ENCODE measurements at regions not wholly inside any gene's neighbourhood (a gene's known extent, or its start where the extent isn't known, plus 50 kb on each side); places are given as distances from the start of the nearest gene placed in this dataset.

DNA sequence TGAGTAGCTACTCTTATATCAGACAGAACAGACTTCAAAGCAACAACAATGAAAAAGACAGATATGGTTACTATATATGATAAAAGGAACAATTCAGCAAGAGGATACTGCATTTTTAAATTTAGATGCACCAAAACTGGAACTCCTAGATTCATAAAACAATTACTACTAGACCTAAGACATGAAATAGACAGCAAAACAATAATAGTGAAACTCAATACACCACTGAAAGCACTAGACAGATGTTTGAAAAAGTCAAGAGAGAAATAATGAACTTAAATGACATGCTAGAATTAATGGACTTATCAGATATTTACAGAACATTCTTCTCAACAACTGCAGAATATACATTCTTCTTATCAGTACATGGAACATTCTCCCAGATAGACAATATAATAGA is 99.5 kb upstream of the ITM2A start:
- FAIRE-seq: no peak
- no peak for DNase-seq (ENCODE audit: low read depth, low spot score)
- Histone ChIP-seq H3K79me2 (ENCODE audit: control insufficient read depth, insufficient read depth, low read length) (no peaks in the 10 kb centered on the region), H3K9ac (replicated peaks; ENCODE audit: extremely low read depth, insufficient read depth, low read length) (no peak overlapping the region), H2AFZ (ENCODE audit: low read depth, low read length) (no peak overlapping the region), H3K9me1 (replicated peaks; ENCODE audit: control insufficient read depth, extremely low read depth, insufficient read depth, low read length) (no peaks in the 10 kb centered on the region), H3K4me1 (ENCODE audit: control insufficient read depth, extremely low read depth, insufficient read depth, low read length) (no peaks in the 10 kb centered on the region), H3K4me2 (ENCODE audit: insufficient read depth, low read length) (no peak overlapping the region), H3K9me3 (replicated peaks; ENCODE audit: control insufficient read depth, insufficient read depth, low read length) (no peaks in the 10 kb centered on the region), H4K20me1 (replicated peaks; ENCODE audit: control insufficient read depth, extremely low read depth, insufficient read depth, low read length) (no peaks in the 10 kb centered on the region), H3K27ac (ENCODE audit: insufficient read depth, low read depth, low read length) (no peak overlapping the region), H3K36me3 (ENCODE audit: control insufficient read depth in 2 of 2, extremely low read depth in 1 of 2, insufficient read depth in 2 of 2, low read length in 2 of 2) (no peaks in the 10 kb centered on the region), H3K27me3 (ENCODE audit: control insufficient read depth in 2 of 2, insufficient read depth in 2 of 2, low read length in 2 of 2) (no peaks in the 10 kb centered on the region), H3K4me3 (replicated peaks in 1 of 3; ENCODE audit: insufficient read depth in 1 of 3, low read depth in 1 of 3, low read length in 3 of 3) (no peak overlapping the region)
- dilution Hi-C loops (cut with MboI; ENCODE audit: extremely low pct_ligation_motif_present, low sequenced_read_pairs): no loop called here
- intact Hi-C loops (cut with micrococcal nuclease): no loop called here
- ChIA-PET CTCF (no interaction called here), POLR2A (no interaction called here)
- TF ChIP-seq JUN (IDR thresholded peaks at IDR 0.05; ENCODE audit: borderline replicate concordance, insufficient read depth, insufficient read length, low read depth) (no peak), GATA2 (IDR thresholded peaks at IDR 0.05; ENCODE audit: insufficient read depth, insufficient read length, low read depth, low read length) (no peak), CTCF (IDR thresholded peaks at IDR 0.05; ENCODE audit: extremely low read depth in 1 of 2, insufficient read depth in 1 of 2, low read depth in 1 of 2, low read length in 2 of 2) (no peak), MYC (IDR thresholded peaks at IDR 0.05; ENCODE audit: low read depth, low read length) (no peak), POLR2AphosphoS5 (IDR thresholded peaks at IDR 0.05; ENCODE audit: insufficient read depth, low read depth, low read length) (no peak), FOS (IDR thresholded peaks at IDR 0.05; ENCODE audit: borderline replicate concordance, insufficient read depth, low read length) (no peak)
- no TSS peak for BruUV-seq (replicated peaks)

DNA sequence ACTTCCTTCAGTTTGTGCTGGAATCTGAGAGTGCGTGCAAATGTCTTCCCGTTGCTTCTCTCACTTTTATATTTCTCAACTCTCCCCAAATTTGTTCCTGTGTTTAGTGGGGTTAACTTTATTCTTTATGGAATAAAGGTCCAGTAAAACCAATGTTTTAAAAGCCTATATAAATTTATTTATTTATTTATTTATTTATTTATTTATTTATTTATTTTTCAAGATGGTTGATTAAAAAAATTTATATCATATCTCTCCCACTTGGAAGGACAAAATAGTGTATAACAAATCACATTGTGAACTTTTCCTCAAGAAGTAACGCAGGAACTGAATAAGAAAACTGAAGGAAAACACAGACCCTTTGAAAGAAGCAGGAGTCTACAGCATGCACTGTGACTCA is 95.3 kb upstream of the ITM2A start:
- POLR2A ChIA-PET: no interaction called here
- no peak for FAIRE-seq

More for the DNA sequence above, 95.3 kb upstream of the ITM2A start:
- no peak overlapping the region for H2AFZ ChIP-seq (ENCODE audit: low read depth, low read length)
- TF ChIP-seq FOS (IDR thresholded peaks at IDR 0.05; ENCODE audit: borderline replicate concordance, insufficient read depth, low read length): no peak
- no peak for TF ChIP-seq GATA2 (IDR thresholded peaks at IDR 0.05; ENCODE audit: insufficient read depth, insufficient read length, low read depth, low read length)
- TF ChIP-seq MAX (IDR thresholded peaks at IDR 0.05; ENCODE audit: insufficient read depth, insufficient read length): no peak
- no peak for TF ChIP-seq POLR2A (IDR thresholded peaks at IDR 0.05; ENCODE audit: low read depth, low read length)
- TF ChIP-seq POLR2AphosphoS5 (IDR thresholded peaks at IDR 0.05; ENCODE audit: insufficient read depth, low read depth, low read length): no peak
- TF ChIP-seq CTCF (IDR thresholded peaks at IDR 0.05; ENCODE audit: extremely low read depth in 1 of 2, insufficient read depth in 1 of 2, low read depth in 1 of 2, low read length in 2 of 2): no peak
- TF ChIP-seq JUN (IDR thresholded peaks at IDR 0.05; ENCODE audit: borderline replicate concordance, insufficient read depth, insufficient read length, low read depth): no peak
- no peak for TF ChIP-seq EZH2 (IDR thresholded peaks at IDR 0.05; ENCODE audit: borderline replicate concordance, low read depth, low read length, severe bottlenecking)
- no peak for TF ChIP-seq MYC (IDR thresholded peaks at IDR 0.05; ENCODE audit: low read depth, low read length)
- H3K4me1 ChIP-seq (ENCODE audit: control insufficient read depth, extremely low read depth, insufficient read depth, low read length): no peaks in the 10 kb centered on the region
- no peak for DNase-seq (ENCODE audit: low read depth, low spot score)
- H3K9me1 ChIP-seq (replicated peaks; ENCODE audit: control insufficient read depth, extremely low read depth, insufficient read depth, low read length): no peaks in the 10 kb centered on the region
- H3K27ac ChIP-seq (ENCODE audit: insufficient read depth, low read depth, low read length): no peak overlapping the region
- BruUV-seq (replicated peaks): no TSS peak
- H3K36me3 ChIP-seq (ENCODE audit: control insufficient read depth in 2 of 2, extremely low read depth in 1 of 2, insufficient read depth in 2 of 2, low read length in 2 of 2): no peaks in the 10 kb centered on the region
- H3K9ac ChIP-seq (replicated peaks; ENCODE audit: extremely low read depth, insufficient read depth, low read length): no peak overlapping the region
- H3K4me2 ChIP-seq (ENCODE audit: insufficient read depth, low read length): no peak overlapping the region
- dilution Hi-C loops (cut with MboI; ENCODE audit: extremely low pct_ligation_motif_present, low sequenced_read_pairs) (no loop called here), intact Hi-C loops (cut with micrococcal nuclease) (no loop called here)
- H4K20me1 ChIP-seq (replicated peaks; ENCODE audit: control insufficient read depth, extremely low read depth, insufficient read depth, low read length): no peaks in the 10 kb centered on the region
- H3K4me3 ChIP-seq (replicated peaks in 1 of 3; ENCODE audit: insufficient read depth in 1 of 3, low read depth in 1 of 3, low read length in 3 of 3): no peak overlapping the region
- no peaks in the 10 kb centered on the region for H3K9me3 ChIP-seq (replicated peaks; ENCODE audit: control insufficient read depth, insufficient read depth, low read length)
- CTCF ChIA-PET: no interaction called here
- H3K27me3 ChIP-seq (ENCODE audit: control insufficient read depth in 2 of 2, insufficient read depth in 2 of 2, low read length in 2 of 2): no peaks in the 10 kb centered on the region
- H3K79me2 ChIP-seq (ENCODE audit: control insufficient read depth, insufficient read depth, low read length): no peaks in the 10 kb centered on the region
